Glutamatergic neuron (in vitro differentiated cells): ENCODE measurements at regions not wholly inside any gene's neighbourhood (a gene's known extent, or its start where the extent isn't known, plus 50 kb on each side); places are given as distances from the start of the nearest gene placed in this dataset.
"Not testable (repeated sequence)": the region's sequence is repeated elsewhere in the genome, so short reads cannot be mapped to it uniquely, and the experiment has no call there.

ENCODE experiments used
- DNase-seq: peaks from one replicate; pipeline ENCODE4 v3.0.0; 2022
- H3K27ac Mint-ChIP-seq: one replicate; pipeline ENCODE4 v1.8.0; 2020; ENCODE audit warnings: mild to moderate bottlenecking, mixed read lengths, inconsistent platforms; ENCODE audit not compliant: unreplicated experiment
- H3K27me3 Mint-ChIP-seq: one replicate; pipeline ENCODE4 v1.8.0; 2020; ENCODE audit warnings: mild to moderate bottlenecking, moderate library complexity, mixed read lengths, inconsistent platforms; ENCODE audit not compliant: unreplicated experiment
- H3K36me3 Mint-ChIP-seq: one replicate; pipeline ENCODE4 v1.8.0; 2020; ENCODE audit warnings: mild to moderate bottlenecking, mixed read lengths, inconsistent platforms; ENCODE audit not compliant: unreplicated experiment
- H3K4me1 Mint-ChIP-seq: one replicate; pipeline ENCODE4 v1.8.0; 2020; ENCODE audit warnings: mild to moderate bottlenecking, low read depth, mixed read lengths, inconsistent platforms; ENCODE audit not compliant: unreplicated experiment
- H3K4me3 Mint-ChIP-seq: one replicate; pipeline ENCODE4 v1.8.0; 2020; ENCODE audit warnings: mild to moderate bottlenecking, mixed read lengths, inconsistent platforms; ENCODE audit not compliant: unreplicated experiment
- H3K9me3 Mint-ChIP-seq: one replicate; pipeline ENCODE4 v1.8.0; 2020; ENCODE audit warnings: mild to moderate bottlenecking, moderate library complexity, mixed read lengths, inconsistent platforms; ENCODE audit not compliant: unreplicated experiment
- CTCF ChIP-seq: fragments of 200-600 bp; sonication (generic); IDR thresholded peaks from one replicate; pipeline ENCODE4 v1.5.0; 2021; ENCODE audit not compliant: partially characterized antibody, unreplicated experiment

GRCh38 chr19:28314287-28314686 is 898.7 kb downstream of the UQCRFS1 start:
- Mint-ChIP-seq H3K36me3 (no peaks in the 10 kb centered on the region), H3K9me3 (no peaks in the 10 kb centered on the region), H3K27ac (no peak overlapping the region), H3K4me1 (no peaks in the 10 kb centered on the region), H3K4me3 (no peak overlapping the region), H3K27me3 (peaks cover 3% of the 10 kb centered on the region)
- no peak for DNase-seq
- TF ChIP-seq CTCF = no peak

- TF ChIP-seq CTCF = no peak
- Mint-ChIP-seq H3K27me3 (peaks cover 6% of the 10 kb centered on the region), H3K9me3 (peaks cover 2% of the 10 kb centered on the region), H3K36me3 (no peaks in the 10 kb centered on the region), H3K4me1 (no peaks in the 10 kb centered on the region), H3K27ac (no peak overlapping the region), H3K4me3 (no peak overlapping the region)
- DNase-seq = no peak
Measured at GRCh38 chr19:28313633-28314032, 899.3 kb downstream of the UQCRFS1 start.

GRCh38 chr19:28312269-28312668 is 900.7 kb downstream of the UQCRFS1 start:
- Mint-ChIP-seq H3K4me1 (no peaks in the 10 kb centered on the region), H3K4me3 (no peak overlapping the region), H3K9me3 (peaks cover 2% of the 10 kb centered on the region), H3K27me3 (peaks cover 8% of the 10 kb centered on the region), H3K36me3 (no peaks in the 10 kb centered on the region), H3K27ac (no peak overlapping the region)
- no peak for TF ChIP-seq CTCF
- DNase-seq = no peak

GRCh38 chr19:28310829-28311228 is 902.1 kb downstream of the UQCRFS1 start:
- H3K36me3 Mint-ChIP-seq = not testable (repeated sequence)

GRCh38 chr19:28309070-28309469 is 903.9 kb downstream of the UQCRFS1 start:
- Mint-ChIP-seq H3K27ac (no peak overlapping the region), H3K4me3 (no peak overlapping the region), H3K36me3 (no peaks in the 10 kb centered on the region), H3K27me3 (peaks cover 5% of the 10 kb centered on the region), H3K4me1 (no peaks in the 10 kb centered on the region), H3K9me3 (peaks cover 4% of the 10 kb centered on the region)
- no peak for TF ChIP-seq CTCF
- DNase-seq = no peak

More at GRCh38 chr19:28310829-28311228, 902.1 kb downstream of the UQCRFS1 start:
- H3K9me3 Mint-ChIP-seq, H3K4me3 Mint-ChIP-seq, H3K27me3 Mint-ChIP-seq, DNase-seq, H3K4me1 Mint-ChIP-seq, H3K27ac Mint-ChIP-seq: not testable (repeated sequence)

GRCh38 chr19:28307963-28308362 is 905.0 kb downstream of the UQCRFS1 start:
- no peak for TF ChIP-seq CTCF

More at GRCh38 chr19:28307963-28308362, 905.0 kb downstream of the UQCRFS1 start:
- Mint-ChIP-seq H3K27ac (no peak overlapping the region), H3K9me3 (peaks cover 4% of the 10 kb centered on the region), H3K27me3 (peaks cover 5% of the 10 kb centered on the region), H3K4me3 (no peak overlapping the region), H3K36me3 (no peaks in the 10 kb centered on the region), H3K4me1 (no peaks in the 10 kb centered on the region)
- no peak for DNase-seq
